Activated CD4-positive, alpha-beta T cell treated with anti-CD3 and anti-CD28 coated beads for 36 hours (primary cell): ENCODE measurements at regions not wholly inside any gene's neighbourhood (a gene's known extent, or its start where the extent isn't known, plus 50 kb on each side); places are given as distances from the start of the nearest gene placed in this dataset.
"Not testable (repeated sequence)": the region's sequence is repeated elsewhere in the genome, so short reads cannot be mapped to it uniquely, and the experiment has no call there.

Experiments
- ATAC-seq: fragments of 200-7000 bp; cut with Tn5 transposase; one replicate; pipeline ENCODE4 v1.10.0; 2021; ENCODE audit warnings: mild to moderate bottlenecking, moderate library complexity
- CTCF ChIA-PET: fragments of 350-600 bp; sonication (Branson Sonifier 250); formaldehyde crosslinking; loops from one replicate; lab custom pipeline; 2021; ENCODE audit warnings: antibody characterized with exemption; lab: Charles Lee
- POLR2A ChIA-PET: fragments of 350-600 bp; sonication (Branson Sonifier 250); formaldehyde crosslinking; loops from one replicate; lab custom pipeline; 2021; ENCODE audit warnings: antibody characterized with exemption, inconsistent platforms; lab: Charles Lee
- DNase-seq: peaks from one replicate; pipeline ENCODE4 v3.0.0-alpha.2; 2020
- H3K27ac Mint-ChIP-seq: one replicate; pipeline ENCODE4 v1.8.0; 2021; ENCODE audit warnings: mixed read lengths
- H3K27me3 Mint-ChIP-seq: one replicate; pipeline ENCODE4 v1.8.0; 2021; ENCODE audit warnings: mixed read lengths
- H3K36me3 Mint-ChIP-seq: one replicate; pipeline ENCODE4 v1.8.0; 2021; ENCODE audit warnings: low read depth, mixed read lengths
- H3K4me1 Mint-ChIP-seq: one replicate; pipeline ENCODE4 v1.8.0; 2021; ENCODE audit warnings: mixed read lengths
- H3K4me3 Mint-ChIP-seq: one replicate; pipeline ENCODE4 v1.8.0; 2021; ENCODE audit warnings: mild to moderate bottlenecking, moderate library complexity, mixed read lengths
- H3K9me3 Mint-ChIP-seq: one replicate; pipeline ENCODE4 v1.8.0; 2021; ENCODE audit warnings: low read depth, mixed read lengths
- intact Hi-C, 2 experiments: fragments of 100-400 bp; cut with DNase I in 1 of 2; cut with micrococcal nuclease in 1 of 2; formaldehyde crosslinking; loops; one replicate each; pipeline versions ENCODE4 v1.14.2 to v1.15.1; 2022 to 2024; cut with DNase I, micrococcal nuclease

DNA sequence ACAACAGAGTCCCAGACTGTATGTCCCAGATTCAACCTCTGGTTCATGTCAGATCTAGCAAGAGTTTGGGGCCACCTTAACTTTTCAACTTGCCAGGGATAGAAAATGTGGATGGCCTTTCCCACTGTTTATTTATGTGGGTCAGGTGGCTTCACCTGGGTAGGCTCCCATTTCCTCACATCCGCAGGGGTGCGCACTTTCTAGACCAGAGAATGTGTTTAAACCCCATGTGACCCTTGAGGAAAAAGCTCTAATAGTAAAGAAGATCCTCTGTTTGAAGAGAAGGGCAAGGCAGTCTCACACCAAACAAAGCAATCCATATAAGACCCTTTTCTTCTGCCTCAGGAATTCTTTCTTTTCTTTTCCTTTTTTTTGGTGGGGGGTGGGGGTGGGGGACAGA, 167.2 kb upstream of the TSC22D2 start:
- ChIA-PET POLR2A (no interaction called here), CTCF (interaction anchor here (0.8 kb wide), 1 partner anchor 773 kb away, joined by 3 read pairs; no protein-coding TSS in a partner anchor)
- Mint-ChIP-seq H3K27ac (no peak overlapping the region), H3K4me3 (no peak overlapping the region), H3K4me1 (no peaks in the 10 kb centered on the region), H3K36me3 (no peaks in the 10 kb centered on the region), H3K9me3 (no peaks in the 10 kb centered on the region), H3K27me3 (peaks cover 13% of the 10 kb centered on the region)
- DNase-seq = no peak
- no peak for ATAC-seq
- intact Hi-C loops = no loop called here

DNA sequence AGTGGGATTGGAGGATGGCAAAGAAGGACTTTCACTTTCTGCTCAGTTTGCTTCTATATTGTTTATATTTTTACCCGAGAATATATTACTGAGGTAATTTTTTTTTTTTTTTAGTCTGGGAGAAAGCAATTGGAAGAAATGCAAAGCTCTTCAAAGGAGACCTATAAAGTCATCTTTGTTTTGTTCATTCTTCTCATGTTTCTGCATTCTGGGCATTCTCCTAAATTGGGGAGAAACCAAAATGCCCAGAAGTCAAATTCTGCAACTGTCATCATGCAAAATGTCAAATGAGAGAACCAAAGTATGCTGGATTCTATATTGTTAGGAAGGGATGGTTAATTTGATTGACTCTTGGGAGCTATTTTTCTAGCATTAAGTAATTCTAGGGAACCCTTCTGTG, 168.3 kb upstream of the TSC22D2 start:
- H3K9me3 Mint-ChIP-seq = no peaks in the 10 kb centered on the region
- H3K4me3 Mint-ChIP-seq = no peak overlapping the region
- H3K4me1 Mint-ChIP-seq = no peaks in the 10 kb centered on the region
- H3K27ac Mint-ChIP-seq = no peak overlapping the region
- POLR2A ChIA-PET = no interaction called here
- no peaks in the 10 kb centered on the region for H3K36me3 Mint-ChIP-seq
- DNase-seq (no peak), ATAC-seq (no peak)
- H3K27me3 Mint-ChIP-seq = peaks cover 6% of the 10 kb centered on the region
- intact Hi-C loops = no loop called here
- CTCF ChIA-PET = interaction anchor here (1.0 to 1.2 kb wide), 2 partner anchors 10 to 145 kb away, joined by 4 read pairs; no protein-coding TSS in a partner anchor

DNA sequence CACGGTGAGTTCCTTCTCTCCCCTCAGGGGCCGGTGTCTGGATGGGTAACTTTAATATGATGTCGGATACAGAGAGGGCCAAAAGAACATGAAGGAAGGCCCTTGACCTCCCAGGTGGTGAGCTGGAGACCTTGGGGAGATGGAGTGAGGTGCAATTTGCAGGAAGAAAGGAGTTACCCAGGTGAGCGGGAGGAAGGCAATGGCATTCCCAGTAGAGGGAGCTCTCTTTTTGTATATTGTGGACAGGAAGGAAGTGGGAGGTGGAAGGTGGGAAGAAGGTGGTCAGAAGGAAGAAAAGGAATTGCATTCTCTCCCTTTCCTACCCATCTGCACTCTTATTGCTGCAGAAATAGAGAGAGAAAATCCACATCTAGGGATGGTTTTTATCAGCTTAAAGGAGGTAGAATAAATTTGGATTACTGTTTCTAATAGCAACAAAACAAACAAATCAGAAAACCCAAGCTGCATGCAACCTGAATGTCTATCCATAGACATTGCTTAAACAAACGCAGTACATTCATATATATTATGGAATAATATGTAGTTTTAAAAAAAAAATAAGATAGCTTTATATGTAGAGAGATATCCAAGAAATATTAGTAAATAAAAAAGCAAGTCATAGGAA, 169.0 kb upstream of the TSC22D2 start:
- DNase-seq (no peak), ATAC-seq (no peak)
- CTCF ChIA-PET = interaction anchor here (1.0 to 1.2 kb wide), 2 partner anchors 9 to 146 kb away, joined by 4 read pairs; no protein-coding TSS in a partner anchor
- Mint-ChIP-seq H3K36me3 (no peaks in the 10 kb centered on the region), H3K4me1 (no peaks in the 10 kb centered on the region), H3K27me3 (peaks cover 3% of the 10 kb centered on the region), H3K27ac (no peak overlapping the region), H3K9me3 (no peaks in the 10 kb centered on the region), H3K4me3 (no peak overlapping the region)
- intact Hi-C loops = no loop called here
- POLR2A ChIA-PET = interaction anchor here (0.6 kb wide), 1 partner anchor 14 kb away, joined by 4 read pairs; no protein-coding TSS in a partner anchor

DNA sequence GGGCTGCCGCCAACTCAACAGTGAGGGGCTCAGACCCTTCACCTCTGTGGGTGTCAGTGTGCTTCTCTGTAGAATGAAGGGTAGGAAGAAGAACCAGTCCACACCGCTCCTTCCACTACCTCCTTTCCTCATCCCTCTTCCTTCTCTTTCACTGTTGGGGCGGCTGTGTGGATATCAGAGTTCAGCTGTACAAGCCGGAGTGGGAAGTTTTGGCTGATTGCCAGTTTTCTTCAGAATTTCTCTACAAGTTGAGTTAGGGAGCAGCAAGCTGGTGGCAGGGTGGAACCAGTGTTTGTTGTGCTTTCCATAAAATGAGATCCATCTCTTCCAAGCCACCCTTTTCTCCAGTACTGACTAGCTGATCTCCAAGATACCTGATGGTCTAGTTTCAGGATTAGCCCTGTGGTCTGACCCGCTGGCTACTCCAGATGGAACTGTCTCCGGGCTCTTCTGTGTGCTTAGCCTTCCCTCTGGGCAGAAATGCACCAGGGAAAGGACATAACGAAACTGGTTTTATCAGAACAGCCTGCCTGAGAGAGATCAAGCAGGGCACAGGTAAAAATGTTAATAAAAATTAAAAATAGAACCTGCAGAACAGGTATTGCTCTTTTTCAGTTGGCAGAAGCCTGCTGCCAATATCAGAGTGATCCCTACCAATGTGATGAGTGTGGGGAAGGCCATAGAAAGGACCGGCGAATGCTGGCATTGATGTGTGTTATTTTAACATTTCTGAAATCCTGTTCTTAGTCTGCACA, 169.9 kb upstream of the TSC22D2 start:
- DNase-seq = no peak

DNA sequence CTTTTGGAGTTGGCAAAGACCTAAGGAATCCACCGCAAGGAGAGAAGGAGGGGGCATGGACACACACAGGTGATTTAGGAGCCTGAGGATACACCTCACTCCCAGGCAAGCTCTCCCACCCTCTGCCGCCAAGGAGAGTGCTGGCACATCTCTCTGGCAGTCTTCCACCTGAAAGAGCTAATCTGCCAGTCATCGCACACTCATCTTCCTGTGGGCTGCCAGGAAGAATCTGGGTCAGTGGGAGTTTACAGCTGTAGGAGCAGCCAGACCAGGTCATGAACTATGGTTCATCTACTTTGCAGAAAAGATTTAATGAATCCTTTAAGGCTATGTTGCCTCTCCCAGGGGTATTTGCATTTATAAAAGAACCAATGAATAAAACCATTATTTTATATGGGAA, 170.6 kb upstream of the TSC22D2 start:
- intact Hi-C loops = no loop called here
- DNase-seq (no peak), ATAC-seq (no peak)
- Mint-ChIP-seq H3K9me3 (no peaks in the 10 kb centered on the region), H3K27me3 (no peaks in the 10 kb centered on the region), H3K36me3 (no peaks in the 10 kb centered on the region), H3K27ac (no peak overlapping the region), H3K4me3 (no peak overlapping the region), H3K4me1 (no peaks in the 10 kb centered on the region)
- ChIA-PET CTCF (interaction anchor here (0.8 kb wide), 1 partner anchor 31 kb away, joined by 3 read pairs; no protein-coding TSS in a partner anchor), POLR2A (no interaction called here)

More for the DNA sequence above, 169.9 kb upstream of the TSC22D2 start:
- Mint-ChIP-seq H3K36me3 (no peaks in the 10 kb centered on the region), H3K27me3 (no peaks in the 10 kb centered on the region), H3K9me3 (no peaks in the 10 kb centered on the region), H3K27ac (no peak overlapping the region), H3K4me3 (no peak overlapping the region), H3K4me1 (no peaks in the 10 kb centered on the region)
- ATAC-seq = no peak
- intact Hi-C loops = no loop called here
- ChIA-PET POLR2A (interaction anchor here (0.6 kb wide), 1 partner anchor 13 kb away, joined by 4 read pairs; no protein-coding TSS in a partner anchor), CTCF (no interaction called here)

DNA sequence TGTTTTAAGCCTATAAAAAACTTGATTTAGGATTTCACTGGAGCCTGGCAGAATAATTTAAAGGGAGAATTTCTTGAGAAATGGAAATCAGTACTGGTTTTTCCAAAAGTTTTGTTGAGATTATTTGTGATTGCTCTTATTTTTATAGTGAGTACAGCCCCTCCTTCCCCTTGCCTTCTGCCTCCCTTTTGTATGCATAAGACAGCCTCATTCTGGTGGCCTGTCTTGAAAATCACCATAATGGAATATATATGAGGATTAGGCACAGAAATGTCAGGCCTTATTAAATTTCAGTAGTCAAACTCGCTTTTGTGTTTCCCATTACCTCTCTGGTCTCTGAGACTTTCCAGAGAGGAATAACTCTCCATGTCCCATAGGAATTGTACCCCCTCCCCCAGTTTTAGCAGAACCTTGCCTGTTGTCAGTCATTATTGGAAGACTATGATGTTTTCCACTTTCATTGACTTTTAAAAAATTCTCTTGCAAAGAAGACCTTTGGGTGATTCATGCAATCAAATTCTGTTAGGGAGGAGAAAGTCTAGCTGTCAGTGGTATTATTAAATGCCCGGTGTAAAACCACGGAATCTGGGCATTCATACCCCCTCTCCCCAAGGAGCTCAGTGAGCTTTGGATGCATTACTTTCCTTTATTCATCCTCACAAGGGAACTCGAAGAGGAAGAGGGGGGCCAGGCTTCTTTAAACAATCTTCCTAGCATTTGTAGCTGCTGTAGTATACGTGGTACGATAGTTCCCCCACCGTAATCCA, 171.6 kb upstream of the TSC22D2 start:
- ChIA-PET CTCF (interaction anchor here (0.8 to 1.0 kb wide), 2 partner anchors 32 to 259 kb away, joined by 3 read pairs; no protein-coding TSS in a partner anchor), POLR2A (no interaction called here)
- H3K9me3 Mint-ChIP-seq = no peaks in the 10 kb centered on the region
- ATAC-seq (no peak), DNase-seq (no peak)
- no peaks in the 10 kb centered on the region for H3K27me3 Mint-ChIP-seq
- H3K27ac Mint-ChIP-seq = no peak overlapping the region
- H3K4me3 Mint-ChIP-seq = no peak overlapping the region
- no peaks in the 10 kb centered on the region for H3K4me1 Mint-ChIP-seq
- no peaks in the 10 kb centered on the region for H3K36me3 Mint-ChIP-seq
- intact Hi-C loops = no loop called here

DNA sequence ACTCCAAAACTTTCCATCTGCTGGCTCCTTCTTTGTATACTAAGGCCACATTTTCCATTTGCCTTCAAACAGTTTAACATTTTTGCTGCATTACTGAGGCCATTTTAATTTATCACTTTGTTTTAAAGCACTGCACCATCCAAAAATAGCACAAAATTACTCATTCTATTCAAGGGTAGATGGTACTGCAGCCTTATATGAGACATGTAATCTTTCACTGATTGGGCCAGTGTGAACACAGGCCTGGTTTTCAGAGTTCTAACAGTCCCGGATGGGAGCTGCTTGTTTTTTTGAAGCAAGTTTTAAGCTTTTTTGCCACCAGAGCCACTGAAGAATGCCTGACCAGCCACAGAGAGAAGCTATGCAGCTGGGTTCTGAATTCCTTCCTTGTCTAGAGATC, 172.3 kb upstream of the TSC22D2 start:
- intact Hi-C loops = no loop called here
- ChIA-PET CTCF (interaction anchor here (0.6 kb wide), 1 partner anchor 816 kb away, joined by 4 read pairs; no protein-coding TSS in a partner anchor), POLR2A (no interaction called here)
- Mint-ChIP-seq H3K9me3 (no peaks in the 10 kb centered on the region), H3K27ac (no peak overlapping the region), H3K4me1 (no peaks in the 10 kb centered on the region), H3K4me3 (no peak overlapping the region), H3K27me3 (no peaks in the 10 kb centered on the region), H3K36me3 (no peaks in the 10 kb centered on the region)
- ATAC-seq (no peak), DNase-seq (no peak)

DNA sequence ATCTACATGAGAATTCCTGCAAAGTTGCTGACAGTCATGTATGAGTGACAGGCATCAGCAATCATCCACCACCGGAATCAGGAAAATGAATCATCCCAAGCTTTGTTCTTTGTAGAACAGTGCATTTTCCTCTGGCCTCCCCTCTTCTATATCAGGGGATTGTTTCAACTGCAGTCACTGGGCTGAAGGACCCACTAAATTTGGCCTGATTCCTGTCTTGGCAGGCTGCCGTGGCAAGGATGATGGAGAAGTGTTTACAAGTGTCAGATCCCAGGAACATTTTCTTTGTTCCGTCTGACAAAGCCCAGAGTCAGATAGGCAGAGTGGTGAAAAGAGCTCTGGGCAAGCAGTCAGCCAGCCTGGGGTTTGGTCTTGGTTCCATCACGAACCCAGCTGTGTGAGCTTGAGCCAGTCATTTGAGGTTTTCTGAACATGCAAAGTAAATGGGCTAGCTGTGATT, 175.1 kb upstream of the TSC22D2 start:
- no peaks in the 10 kb centered on the region for H3K4me1 Mint-ChIP-seq
- CTCF ChIA-PET = interaction anchor here (0.6 to 0.9 kb wide), 2 partner anchors 151 to 177 kb away, joined by 3 read pairs; no protein-coding TSS in a partner anchor
- H3K36me3 Mint-ChIP-seq = no peaks in the 10 kb centered on the region
- no peak for DNase-seq
- POLR2A ChIA-PET = no interaction called here
- intact Hi-C loops = no loop called here
- no peak for ATAC-seq
- no peaks in the 10 kb centered on the region for H3K9me3 Mint-ChIP-seq
- no peak overlapping the region for H3K4me3 Mint-ChIP-seq
- no peak overlapping the region for H3K27ac Mint-ChIP-seq
- no peaks in the 10 kb centered on the region for H3K27me3 Mint-ChIP-seq

DNA sequence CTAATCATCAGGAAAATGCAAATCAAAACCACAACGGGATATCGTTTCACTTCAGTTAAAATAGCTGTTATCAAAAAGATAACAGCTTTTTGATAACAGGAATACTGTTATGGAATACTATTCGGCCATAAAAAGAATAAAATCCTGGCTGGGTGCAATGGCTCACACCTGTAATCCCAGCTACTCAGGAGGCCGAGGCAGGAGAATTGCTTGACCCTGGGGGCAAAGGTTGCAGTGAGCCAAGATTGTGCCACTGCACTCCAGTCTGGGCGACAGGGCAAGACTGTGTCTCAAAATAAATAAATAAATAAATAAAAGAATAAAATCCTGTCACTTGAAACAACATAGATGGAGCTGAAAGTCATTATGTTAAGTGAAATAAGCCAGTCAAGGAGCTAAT, 178.1 kb upstream of the TSC22D2 start:
- Mint-ChIP-seq H3K4me3 (no peak overlapping the region), H3K9me3 (no peaks in the 10 kb centered on the region), H3K4me1 (no peaks in the 10 kb centered on the region), H3K27me3 (no peaks in the 10 kb centered on the region), H3K27ac (no peak overlapping the region), H3K36me3 (no peaks in the 10 kb centered on the region)
- no peak for DNase-seq
- intact Hi-C loops = no loop called here
- ChIA-PET POLR2A (interaction anchor here (0.6 kb wide), 1 partner anchor 60 kb away, joined by 3 read pairs; no protein-coding TSS in a partner anchor), CTCF (interaction anchor here (1.0 to 3.4 kb wide), 6 partner anchors 9 to 265 kb away, joined by 3 to 11 read pairs (median 4); no protein-coding TSS in a partner anchor)
- no peak for ATAC-seq

DNA sequence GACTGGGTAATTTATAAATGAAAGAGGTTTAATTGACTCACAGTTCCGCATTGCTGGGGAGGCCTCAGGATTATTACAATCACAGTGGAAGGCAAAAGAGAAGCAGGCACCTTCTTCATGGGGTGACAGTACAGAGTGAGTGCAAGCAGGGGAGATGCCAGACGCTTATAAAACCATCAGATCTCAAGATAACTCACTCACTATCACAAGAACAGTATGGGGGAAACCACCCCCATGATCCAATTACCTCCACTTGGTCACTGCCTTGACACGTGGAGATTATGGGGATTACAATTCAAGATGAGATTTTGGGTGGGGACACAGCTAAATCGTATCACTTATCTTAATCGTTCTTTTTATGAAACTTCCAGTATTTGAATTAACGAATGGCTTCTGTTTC, 179.5 kb upstream of the TSC22D2 start:
- H3K4me3 Mint-ChIP-seq, H3K27me3 Mint-ChIP-seq, ATAC-seq, POLR2A ChIA-PET, H3K36me3 Mint-ChIP-seq, H3K4me1 Mint-ChIP-seq, H3K9me3 Mint-ChIP-seq, DNase-seq, H3K27ac Mint-ChIP-seq: not testable (repeated sequence)
- intact Hi-C loops = loop anchor here in 1 of 2 experiments (2.0 kb wide), 1 partner anchor 266 kb away; no protein-coding TSS in a partner anchor
- CTCF ChIA-PET = interaction anchor here (1.4 to 3.4 kb wide), 3 partner anchors 36 to 279 kb away, joined by 3 to 11 read pairs (median 3); no protein-coding TSS in a partner anchor

DNA sequence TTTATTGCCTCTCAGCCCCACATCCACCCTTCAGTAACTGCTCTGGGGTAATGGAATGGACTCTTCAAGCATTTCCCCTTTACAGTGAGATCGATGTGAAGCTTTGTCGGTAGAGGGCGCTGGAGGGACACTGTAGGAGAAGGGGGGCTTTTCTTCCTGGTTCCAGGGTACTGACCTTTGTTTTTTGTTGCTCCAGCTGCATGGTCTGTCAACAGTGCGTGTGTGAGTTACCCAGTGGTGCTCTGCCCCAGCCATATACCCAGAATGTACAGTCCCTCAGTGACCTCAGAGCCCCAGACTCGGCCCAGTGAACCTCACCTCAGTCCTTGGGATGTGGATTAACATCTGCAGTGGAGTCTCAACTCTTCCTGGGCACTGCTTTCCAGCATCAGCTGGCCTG, 180.3 kb upstream of the TSC22D2 start:
- no peaks in the 10 kb centered on the region for H3K9me3 Mint-ChIP-seq
- no peaks in the 10 kb centered on the region for H3K36me3 Mint-ChIP-seq
- H3K27ac Mint-ChIP-seq = no peak overlapping the region
- ATAC-seq = peak; percentile 36
- intact Hi-C loops = loop anchor here (1.0 to 2.0 kb wide), 2 partner anchors 267 kb away; no protein-coding TSS in a partner anchor
- CTCF ChIA-PET = interaction anchor here (0.6 to 1.6 kb wide), 3 partner anchors 37 to 279 kb away, joined by 3 read pairs; no protein-coding TSS in a partner anchor
- no peaks in the 10 kb centered on the region for H3K4me1 Mint-ChIP-seq
- peaks cover 11% of the 10 kb centered on the region for H3K27me3 Mint-ChIP-seq
- POLR2A ChIA-PET = no interaction called here
- DNase-seq = peak; percentile 72
- no peak overlapping the region for H3K4me3 Mint-ChIP-seq
